Body of pancreas (tissue), 4 donors: ENCODE measurements at regions not wholly inside any gene's neighbourhood (a gene's known extent, or its start where the extent isn't known, plus 50 kb on each side); places are given as distances from the start of the nearest gene placed in this dataset.

Experiments
- POLR2A ChIP-seq, 3 donors: fragments of 450-650 bp; IDR thresholded peaks; one replicate each; pipeline ENCODE4 v1.6.1; 2016; ENCODE audit warnings: antibody characterized with exemption in 3 of 3, mild to moderate bottlenecking in 2 of 3
- TF ChIP-seq, protein P1 (sequence below), 7 experiments: fragments of 450-650 bp in 4 of 7; fragments of 200-600 bp in 3 of 7; sonication (generic) in 3 of 7; IDR thresholded peaks; one replicate each; pipeline ENCODE4 v1.5.1; 2016 to 2019; ENCODE audit warnings: antibody characterized with exemption in 7 of 7

DNA sequence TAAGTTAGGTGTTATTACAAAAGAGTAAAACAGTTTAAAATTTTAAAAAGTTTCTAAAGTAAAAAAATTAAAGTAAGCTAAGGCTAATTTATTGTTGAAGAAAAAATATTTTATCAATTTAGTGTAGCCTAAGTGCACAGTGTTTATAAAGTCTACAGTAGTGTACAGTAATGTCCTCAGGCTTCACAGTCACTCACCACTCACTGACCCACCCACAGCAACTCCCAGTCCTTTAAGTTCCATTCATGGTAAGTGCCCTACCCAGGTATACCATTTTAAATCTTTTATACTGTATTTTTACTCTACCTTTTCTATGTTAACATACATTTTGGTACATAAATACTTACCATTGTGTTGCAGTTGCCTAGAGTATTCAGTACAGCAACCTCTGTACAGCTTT, 120.3 kb upstream of the DKK2 start:
- TF ChIP-seq, protein P1, sequence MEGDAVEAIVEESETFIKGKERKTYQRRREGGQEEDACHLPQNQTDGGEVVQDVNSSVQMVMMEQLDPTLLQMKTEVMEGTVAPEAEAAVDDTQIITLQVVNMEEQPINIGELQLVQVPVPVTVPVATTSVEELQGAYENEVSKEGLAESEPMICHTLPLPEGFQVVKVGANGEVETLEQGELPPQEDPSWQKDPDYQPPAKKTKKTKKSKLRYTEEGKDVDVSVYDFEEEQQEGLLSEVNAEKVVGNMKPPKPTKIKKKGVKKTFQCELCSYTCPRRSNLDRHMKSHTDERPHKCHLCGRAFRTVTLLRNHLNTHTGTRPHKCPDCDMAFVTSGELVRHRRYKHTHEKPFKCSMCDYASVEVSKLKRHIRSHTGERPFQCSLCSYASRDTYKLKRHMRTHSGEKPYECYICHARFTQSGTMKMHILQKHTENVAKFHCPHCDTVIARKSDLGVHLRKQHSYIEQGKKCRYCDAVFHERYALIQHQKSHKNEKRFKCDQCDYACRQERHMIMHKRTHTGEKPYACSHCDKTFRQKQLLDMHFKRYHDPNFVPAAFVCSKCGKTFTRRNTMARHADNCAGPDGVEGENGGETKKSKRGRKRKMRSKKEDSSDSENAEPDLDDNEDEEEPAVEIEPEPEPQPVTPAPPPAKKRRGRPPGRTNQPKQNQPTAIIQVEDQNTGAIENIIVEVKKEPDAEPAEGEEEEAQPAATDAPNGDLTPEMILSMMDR (IDR thresholded peaks at IDR 0.05) = no peak
- no peak for TF ChIP-seq POLR2A (IDR thresholded peaks at IDR 0.05)
